GM10266 (cell line): ENCODE measurements at regions not wholly inside any gene's neighbourhood (a gene's known extent, or its start where the extent isn't known, plus 50 kb on each side); places are given as distances from the start of the nearest gene placed in this dataset.

Experiments used
- DNase-seq: peaks from one replicate; pipeline ENCODE4 v3.0.0; 2012; ENCODE audit errors: extremely low spot score
- TF ChIP-seq, protein P1 (sequence below): IDR thresholded peaks from 2 replicates; pipeline ENCODE4 v1.5.1; 2012; ENCODE audit warnings: mild to moderate bottlenecking, low read depth; ENCODE audit not compliant: control insufficient read depth, insufficient read depth; ENCODE audit errors: missing control alignments

- DNase-seq, result no peak
- TF ChIP-seq, protein P1, sequence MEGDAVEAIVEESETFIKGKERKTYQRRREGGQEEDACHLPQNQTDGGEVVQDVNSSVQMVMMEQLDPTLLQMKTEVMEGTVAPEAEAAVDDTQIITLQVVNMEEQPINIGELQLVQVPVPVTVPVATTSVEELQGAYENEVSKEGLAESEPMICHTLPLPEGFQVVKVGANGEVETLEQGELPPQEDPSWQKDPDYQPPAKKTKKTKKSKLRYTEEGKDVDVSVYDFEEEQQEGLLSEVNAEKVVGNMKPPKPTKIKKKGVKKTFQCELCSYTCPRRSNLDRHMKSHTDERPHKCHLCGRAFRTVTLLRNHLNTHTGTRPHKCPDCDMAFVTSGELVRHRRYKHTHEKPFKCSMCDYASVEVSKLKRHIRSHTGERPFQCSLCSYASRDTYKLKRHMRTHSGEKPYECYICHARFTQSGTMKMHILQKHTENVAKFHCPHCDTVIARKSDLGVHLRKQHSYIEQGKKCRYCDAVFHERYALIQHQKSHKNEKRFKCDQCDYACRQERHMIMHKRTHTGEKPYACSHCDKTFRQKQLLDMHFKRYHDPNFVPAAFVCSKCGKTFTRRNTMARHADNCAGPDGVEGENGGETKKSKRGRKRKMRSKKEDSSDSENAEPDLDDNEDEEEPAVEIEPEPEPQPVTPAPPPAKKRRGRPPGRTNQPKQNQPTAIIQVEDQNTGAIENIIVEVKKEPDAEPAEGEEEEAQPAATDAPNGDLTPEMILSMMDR, result no peak
Observed at GRCh38 chr2:63658176-63658968, 69.6 kb downstream of the MDH1 start.

DNA sequence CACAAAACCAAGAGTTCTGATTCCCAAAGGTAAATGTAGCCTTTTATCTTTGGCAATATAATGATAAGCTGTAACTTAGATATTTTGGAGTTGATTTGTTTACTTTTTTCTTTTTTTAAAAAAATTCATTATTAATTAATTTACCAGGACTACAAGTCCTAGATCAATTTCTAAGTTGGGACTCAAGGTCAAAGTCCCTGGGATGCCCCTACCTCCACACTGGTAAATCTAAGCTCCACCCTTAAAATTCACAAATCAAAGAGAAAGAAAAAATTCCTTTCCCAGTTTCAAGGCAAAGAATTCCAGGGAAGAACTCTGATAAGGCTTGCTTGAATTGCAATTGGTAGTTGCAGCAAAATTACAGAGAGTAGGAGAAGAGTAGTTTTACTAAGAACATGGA, 71.3 kb downstream of the MDH1 start:
- TF ChIP-seq, protein P1, result no peak
- no peak for DNase-seq

- no peak for DNase-seq
- TF ChIP-seq, protein P1, result no peak
Observed at GRCh38 chr2:63661076-63661475, 72.3 kb downstream of the MDH1 start.

DNA sequence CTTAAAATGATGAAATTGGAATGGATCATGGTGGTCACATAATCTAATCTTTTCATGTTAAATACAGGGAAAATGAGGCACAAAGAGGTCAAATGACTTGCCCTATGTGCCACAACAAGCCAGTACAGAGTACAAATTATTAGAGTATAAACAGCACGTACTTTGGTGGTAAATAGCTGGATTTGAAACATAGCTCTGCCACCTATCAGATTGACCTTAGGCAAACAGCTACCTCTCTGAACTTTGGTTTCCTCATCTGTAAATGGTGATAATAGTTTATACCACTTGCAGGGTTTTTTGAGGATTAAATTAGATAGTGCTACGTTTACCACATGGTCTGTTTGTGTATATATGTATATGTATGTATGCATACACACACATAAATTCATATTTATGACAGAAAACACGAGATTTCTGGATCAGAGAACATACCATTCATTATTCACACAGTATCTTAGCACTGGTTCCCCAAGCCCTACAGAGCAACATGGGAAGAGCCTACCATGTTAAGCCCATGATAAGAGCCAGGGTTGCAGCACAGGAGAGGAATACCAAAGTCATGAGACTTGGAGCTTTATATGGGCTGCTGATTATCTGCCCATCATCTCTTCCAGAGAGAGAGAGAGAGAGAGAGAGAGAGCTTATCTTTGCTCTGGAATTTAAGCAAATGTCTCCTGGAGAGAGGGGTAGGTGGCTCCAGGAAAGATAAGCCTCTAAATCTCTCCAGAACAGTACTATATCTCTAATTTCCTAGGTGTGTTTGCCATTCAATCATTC, 73.5 kb downstream of the MDH1 start:
- no peak for DNase-seq
- TF ChIP-seq, protein P1, result no peak

GRCh38 chr2:63663013-63663864, 74.5 kb downstream of the MDH1 start:
- DNase-seq, result no peak
- TF ChIP-seq, protein P1, result no peak

DNA sequence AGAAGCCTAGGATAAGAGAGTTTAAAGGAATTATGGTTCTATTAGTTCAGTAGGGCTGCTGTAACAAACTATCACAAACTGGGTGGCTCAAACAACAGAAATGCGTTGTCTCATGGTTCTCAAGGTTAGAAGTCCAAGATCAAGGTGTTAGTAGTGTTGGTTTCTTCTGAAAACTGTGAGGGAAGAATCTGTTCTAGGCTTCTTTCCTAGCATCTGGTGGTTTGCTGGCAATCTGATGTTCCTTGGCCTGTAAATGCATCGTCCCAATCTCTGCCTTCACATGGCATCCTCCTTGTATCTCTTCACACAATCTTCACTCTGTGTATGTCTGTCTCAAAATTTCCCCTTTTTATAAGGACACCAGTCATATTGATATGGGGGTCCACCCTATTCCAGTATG, 76.3 kb downstream of the MDH1 start:
- TF ChIP-seq, protein P1, result no peak
- DNase-seq, result no peak
